Head of caudate nucleus (tissue), 42 donors: ENCODE measurements at regions not wholly inside any gene's neighbourhood (a gene's known extent, or its start where the extent isn't known, plus 50 kb on each side); places are given as distances from the start of the nearest gene placed in this dataset.

Experiments
- DNase-seq, 42 donors: peaks; one replicate each; pipeline versions ENCODE4 v3.0.0 to v3.0.0-alpha.2; 2020 to 2021; ENCODE audit warnings: mixed read lengths in 7 of 42
- intact Hi-C: fragments of 100-400 bp; cut with DNase I; formaldehyde crosslinking; loops from one replicate; pipeline ENCODE4 v1.15.0; 2022

DNA sequence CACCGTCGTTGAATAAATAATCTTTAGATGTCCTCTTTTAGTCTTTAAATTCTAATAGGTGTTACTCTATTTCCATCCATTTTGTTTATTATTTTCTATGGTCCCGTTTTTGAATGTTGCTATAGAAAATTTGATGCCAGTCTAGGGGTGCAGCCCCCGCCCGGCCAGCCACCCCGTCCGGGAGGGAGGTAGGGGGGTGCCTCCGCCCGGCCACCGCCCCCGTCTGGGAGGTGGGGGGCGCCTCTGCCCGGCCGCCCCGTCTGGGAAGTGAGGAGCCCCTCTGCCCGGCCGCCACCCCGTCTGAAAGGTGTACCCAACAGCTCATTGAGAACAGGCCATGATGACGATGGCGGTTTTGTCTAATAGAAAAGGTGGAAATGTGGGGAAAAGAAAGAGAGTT, 2372.2 kb upstream of the WWC1 start:
- intact Hi-C loops = no loop called here
- no peak for DNase-seq

DNA sequence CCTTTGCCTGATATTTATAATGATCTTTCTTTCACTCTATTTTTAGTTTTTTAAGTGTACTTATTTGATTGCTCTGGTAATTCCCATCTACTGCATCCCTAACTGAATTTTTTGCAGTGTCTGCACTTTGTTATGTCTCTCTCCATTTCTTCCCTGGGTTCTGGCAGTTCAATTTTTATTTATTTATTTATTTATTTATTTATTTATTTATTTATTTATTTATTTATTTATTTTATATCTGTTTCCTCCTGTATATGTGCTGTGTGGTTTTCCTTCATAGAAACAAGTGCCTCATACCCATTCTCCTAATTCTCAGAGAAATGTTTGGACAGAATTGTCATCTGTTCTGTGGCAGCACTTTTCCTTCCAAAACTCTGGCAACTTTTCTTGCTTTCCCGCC, 2370.8 kb upstream of the WWC1 start:
- DNase-seq = no peak
- intact Hi-C loops = no loop called here

DNA sequence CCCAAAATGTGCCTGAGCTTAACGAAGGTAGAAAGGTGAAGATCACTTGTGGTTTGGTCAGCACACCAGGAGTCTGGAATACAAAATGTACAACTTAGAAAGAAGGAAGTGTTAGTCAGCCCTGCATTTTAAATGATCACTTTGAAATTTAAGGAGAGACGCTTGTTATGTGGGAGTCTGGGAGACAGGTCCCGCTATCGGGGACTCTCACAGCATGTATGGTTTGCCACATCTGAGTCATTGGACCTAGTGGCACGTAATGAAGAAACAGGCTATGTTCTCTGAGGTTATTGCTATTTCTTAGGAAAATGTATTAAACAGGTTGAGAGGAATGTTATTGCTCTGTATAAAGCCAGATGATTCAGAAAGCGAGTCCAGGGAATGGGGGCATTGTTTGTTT, 2362.5 kb upstream of the WWC1 start:
- intact Hi-C loops = no loop called here
- DNase-seq = no peak

DNA sequence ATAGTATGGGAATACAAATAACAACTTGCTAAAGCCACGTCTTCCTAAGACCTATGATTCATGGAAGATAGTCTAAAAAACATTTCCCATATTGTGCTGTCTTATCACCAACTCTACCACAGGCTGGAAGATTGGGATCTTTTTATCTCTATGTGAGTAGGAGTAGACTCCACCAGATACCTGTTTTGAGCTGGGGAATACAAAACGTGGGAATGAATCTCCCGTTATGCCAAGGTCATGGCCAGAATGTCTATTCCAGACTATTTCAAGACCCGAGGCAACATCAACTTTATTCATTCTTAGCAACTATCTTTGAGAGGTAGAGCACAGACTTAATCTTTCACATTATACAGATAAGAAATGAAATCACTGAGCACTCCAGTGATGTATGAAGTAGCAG, 2350.9 kb upstream of the WWC1 start:
- intact Hi-C loops = no loop called here
- no peak for DNase-seq

DNA sequence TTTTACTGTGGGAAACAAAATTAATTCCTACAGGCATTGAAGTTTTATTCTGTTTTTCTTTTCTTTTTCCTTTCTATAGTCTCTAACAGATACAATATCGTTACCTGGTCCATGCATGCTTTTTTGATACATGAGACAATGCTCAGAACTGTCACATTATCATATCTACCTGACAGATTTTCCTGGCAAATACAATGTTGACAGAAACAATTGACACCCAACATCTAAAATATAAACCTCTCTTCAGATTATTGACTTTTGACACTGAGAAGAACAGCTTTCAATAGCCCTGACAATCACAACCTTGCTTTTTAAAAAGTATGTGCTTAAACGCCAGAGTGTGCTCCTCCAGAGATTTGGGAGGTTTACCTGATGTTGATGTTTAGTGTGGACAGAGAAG, 2334.6 kb upstream of the WWC1 start:
- intact Hi-C loops = no loop called here
- no peak for DNase-seq

DNA sequence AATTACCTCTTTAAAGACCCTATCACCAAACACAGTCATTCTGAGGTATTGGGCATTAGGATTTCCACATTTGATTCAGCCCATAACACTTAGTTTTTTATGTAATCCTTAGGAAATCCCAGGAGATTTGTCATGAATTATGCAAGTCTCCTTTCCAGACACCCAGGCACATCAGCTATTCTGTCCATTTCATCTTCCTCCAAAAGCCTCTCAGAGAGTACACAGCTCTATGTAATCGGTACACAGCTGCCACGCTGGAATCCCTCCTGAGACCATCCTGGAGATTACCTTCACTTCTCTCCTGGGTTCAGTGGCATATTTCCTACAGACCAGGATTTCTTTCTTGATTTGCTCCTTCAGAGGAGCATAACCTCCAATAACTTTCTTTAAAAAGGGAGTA, 2309.8 kb upstream of the WWC1 start:
- intact Hi-C loops = no loop called here

DNA sequence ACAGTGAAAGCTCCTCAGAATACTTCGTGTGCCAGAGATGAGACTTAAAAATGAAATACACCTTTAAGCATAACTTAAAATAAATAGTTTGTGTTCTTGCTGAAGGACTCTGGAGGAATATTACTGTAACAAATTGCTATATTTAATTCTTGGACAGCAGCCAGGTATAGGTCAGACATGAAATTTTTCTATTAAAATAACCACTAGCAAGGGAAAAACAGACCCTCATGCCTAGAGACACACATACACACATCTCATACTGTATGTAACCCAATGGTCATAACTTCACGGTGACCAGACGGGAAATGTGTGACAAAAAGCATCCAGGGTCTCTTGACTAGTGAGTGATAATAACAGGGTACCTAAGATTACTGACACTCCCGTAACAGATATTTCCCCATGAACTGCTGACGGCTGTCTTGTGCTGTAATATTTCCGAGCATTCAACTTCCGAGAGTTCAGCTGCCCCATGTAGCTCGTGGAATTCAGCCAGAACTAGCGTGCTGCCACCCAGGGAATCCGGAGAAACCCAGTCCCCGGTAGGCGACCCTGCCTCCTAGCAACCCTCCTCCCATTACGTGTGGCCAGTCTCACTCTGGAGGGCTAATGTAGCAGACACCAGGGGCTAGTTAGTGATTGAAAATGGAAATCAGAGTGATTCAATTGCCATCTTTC, 2295.1 kb upstream of the WWC1 start:
- DNase-seq = no peak
- intact Hi-C loops = no loop called here

More for the DNA sequence above, 2309.8 kb upstream of the WWC1 start:
- DNase-seq = no peak

DNA sequence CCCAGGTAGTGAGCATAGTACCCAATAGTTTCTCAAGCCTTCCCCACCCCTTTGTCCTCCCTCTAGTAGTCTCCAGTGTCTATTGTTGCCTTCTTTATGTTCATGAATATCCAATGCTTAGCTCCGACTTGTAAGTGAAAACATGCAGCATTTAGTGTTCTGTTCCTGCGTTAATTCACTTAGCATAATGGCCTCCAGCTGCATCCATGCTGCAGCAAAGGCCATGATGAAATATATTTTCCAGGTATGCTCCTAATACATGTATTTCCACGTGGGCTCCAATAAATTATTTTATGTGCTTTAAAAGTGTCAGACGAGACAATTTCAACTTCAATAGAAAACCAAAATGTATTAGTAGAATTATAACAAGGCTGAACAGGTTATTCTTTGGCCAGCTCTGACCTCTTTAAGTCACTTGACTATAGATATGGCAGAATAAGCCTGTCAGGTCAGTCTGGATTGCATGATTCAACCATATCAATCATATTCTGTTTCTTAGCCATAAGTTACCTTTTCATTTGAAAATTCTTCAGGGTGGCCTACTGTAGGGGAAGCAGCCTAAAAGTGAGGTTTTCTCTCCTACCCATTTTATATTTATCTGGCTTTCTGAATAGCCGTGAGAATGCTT, 2291.6 kb upstream of the WWC1 start:
- intact Hi-C loops = no loop called here
- no peak for DNase-seq

DNA sequence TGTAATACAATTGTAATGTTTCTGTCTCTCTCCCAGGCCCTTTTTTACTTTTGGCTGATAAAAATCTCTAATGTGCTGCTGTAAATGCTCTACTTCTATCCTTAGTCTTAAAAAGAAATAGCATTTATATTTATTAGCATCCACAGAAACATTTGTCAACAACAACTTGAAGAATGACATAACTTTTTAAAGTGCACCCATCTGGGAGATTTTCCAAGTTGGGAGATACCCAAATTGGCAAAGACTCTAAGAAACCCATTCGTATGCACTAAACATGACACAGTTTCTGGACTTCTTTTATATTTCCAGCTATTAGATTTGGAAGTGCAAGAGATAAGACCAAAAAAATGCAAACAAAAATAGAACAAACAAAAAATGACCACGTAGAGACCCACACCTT, 2287.4 kb upstream of the WWC1 start:
- intact Hi-C loops = no loop called here
- DNase-seq = no peak

DNA sequence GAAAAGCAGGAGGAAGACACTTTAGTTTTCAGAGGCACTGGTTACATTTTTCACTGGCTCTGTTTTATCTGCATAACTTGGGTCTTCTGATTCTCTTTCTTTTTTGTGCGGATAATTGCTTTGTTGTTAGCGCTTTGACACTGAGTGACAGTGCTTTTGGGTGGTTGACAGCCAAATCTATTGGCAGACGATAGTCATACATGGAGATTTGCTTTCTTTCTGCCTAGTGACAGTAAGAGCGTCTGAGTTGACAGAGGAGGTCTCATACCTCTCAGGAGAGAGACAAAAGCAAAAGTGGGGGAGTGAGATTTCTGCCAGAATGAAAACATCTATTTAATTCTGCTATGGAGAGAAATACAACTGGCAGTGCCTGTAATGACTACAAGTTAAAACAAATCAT, 2278.0 kb upstream of the WWC1 start:
- intact Hi-C loops = no loop called here
- DNase-seq = peak in 3 of 42 donors; percentile 7 to 24 (median 8)

DNA sequence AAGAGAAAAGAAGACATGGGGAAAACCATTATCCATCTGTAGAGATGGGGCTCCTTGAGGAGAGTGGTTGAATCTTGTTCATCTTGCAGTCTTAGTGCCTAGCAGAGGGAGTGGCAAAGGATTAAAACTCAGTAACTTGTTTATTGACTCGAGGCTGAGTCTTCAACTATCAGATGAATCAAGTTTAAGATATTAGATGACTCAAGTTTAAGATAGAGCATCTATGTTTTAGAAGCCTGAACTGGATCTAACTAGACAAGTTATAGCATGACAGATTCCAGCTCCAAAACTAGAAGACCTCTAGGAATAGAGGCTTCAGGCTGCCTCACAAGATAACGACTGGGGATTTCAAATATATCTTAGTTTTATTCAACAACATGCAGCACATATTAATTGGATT, 2277.2 kb upstream of the WWC1 start:
- DNase-seq = no peak
- intact Hi-C loops = no loop called here

DNA sequence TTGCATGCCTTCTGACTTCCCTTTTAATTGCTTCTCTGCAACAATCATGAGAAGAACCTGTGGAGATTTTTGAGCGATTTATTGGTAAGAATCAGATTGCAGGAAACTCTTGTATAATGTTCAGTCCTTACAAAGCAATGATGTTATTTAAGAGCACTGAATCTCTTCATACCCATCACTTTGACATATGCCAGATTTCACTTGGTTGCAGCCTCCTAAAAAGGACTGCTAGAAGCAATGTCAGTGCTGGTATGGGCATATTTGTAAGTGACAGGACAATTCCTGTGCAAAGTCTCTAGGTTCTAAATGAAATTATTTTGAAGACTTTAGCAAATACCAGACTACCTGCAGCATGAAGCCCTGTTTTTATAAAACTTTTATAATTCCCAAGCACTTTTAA, 2272.7 kb upstream of the WWC1 start:
- intact Hi-C loops = no loop called here
- DNase-seq = no peak

DNA sequence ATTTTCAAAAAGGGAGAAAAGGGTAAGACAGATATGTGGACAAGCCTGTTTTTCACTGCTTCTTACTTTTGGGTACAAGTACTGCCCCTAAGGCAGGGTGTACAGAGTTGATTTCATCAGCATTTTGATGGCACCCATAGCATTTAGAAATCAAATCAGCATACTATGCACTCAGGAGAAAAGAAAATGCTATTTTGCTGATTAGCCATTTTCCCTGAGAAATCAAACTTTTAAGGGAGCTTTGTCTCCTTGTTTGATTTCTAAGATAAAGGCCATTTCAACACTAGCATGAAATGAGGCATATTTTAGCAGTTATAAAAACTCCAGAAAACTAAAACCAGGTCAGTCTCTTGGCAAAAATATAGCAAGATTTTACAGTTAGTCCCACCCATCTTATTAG, 2269.4 kb upstream of the WWC1 start:
- DNase-seq = no peak
- intact Hi-C loops = no loop called here

DNA sequence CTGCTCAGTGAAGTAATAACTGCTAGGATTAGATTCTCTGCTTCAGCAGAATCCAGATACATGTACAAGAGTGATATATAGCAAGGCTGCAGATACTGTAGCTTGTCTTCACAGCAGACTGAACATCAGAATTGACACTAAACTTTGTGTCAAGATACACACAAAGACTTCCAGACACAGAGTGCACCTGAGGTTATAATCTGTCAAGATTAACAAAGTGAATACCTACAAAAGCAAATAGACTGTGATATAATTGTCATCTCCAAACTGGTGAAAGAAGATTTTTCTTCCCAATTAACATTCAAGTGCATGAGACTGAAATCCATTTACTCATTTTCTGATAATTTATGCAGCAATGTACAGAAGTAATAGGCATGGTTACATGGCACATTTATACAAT, 2266.5 kb upstream of the WWC1 start:
- no peak for DNase-seq
- intact Hi-C loops = no loop called here

DNA sequence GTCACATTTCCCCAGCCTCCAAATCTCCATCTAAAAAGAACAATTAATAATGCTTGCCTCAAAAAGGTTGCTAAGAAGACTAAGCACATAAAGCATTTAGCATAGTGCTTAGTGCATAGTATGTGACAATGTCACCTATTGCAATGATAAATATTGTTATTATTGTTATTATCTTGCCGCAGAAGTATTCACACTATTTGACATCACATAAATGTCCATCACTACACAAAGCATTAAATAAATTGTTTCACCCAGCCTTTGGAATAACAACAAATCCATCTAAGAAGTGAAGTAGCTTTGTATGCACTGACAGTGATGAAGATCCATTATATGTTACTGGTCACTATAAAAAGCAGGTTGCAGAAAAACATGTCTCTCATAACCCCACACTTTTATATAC, 2263.9 kb upstream of the WWC1 start:
- intact Hi-C loops = no loop called here
- DNase-seq = no peak

DNA sequence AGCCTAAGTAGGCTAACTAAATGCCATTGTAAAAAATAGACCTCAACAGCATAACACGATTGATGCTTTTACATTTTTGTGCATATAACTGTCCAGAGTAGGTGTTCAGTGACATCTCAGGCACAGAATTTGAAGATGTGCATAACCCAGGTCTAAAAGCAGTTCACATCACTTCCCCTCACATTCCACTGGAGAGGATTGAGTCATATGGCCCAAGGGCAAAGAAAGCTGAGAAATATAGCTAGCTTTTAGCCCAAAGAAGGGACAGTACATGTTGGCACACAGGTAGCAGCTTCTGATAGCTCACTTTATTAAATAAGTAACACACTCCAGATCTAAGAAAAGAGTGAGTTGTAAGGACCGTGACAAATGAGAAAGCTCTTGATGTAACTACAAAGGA, 2259.5 kb upstream of the WWC1 start:
- DNase-seq = peak in 3 of 42 donors; percentile 2 to 37 (median 8)
- intact Hi-C loops = no loop called here

DNA sequence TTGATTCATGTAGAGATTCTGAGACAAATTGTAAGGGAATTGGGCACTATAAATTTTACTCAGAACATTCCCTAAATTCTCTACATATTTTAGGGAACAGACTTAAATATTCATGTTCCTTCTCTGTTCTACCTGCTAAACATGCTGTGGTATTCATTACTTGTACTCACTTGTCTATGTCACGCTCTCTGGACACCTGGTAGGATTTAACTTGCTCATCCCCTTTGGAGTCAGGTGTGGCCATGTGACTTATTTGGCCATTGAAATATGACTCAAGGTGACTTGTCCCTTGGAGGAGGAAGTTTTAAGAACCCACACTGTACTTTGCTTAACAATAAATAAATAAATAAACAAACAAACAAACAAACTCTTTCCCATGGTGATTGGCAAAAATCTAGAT, 2258.8 kb upstream of the WWC1 start:
- intact Hi-C loops = no loop called here
- no peak for DNase-seq

DNA sequence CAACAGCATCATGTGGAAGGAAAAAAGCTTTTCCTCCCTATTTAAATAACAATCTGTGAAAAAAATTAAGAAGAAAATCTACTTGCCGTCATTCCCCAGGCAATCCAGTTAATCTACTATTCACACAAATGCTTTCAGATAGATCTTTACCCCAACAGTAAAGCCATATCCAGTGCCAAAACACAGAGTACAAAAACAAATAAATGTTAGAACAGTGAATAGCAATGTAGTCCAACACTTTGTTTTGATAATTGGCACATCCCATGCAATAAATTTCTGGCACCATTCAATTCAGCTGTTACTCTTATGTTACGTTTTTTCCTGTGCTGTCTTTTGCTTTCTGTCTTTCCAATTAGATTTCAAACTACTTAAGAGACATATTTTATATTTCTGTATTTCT, 2245.5 kb upstream of the WWC1 start:
- DNase-seq = no peak
- intact Hi-C loops = no loop called here

DNA sequence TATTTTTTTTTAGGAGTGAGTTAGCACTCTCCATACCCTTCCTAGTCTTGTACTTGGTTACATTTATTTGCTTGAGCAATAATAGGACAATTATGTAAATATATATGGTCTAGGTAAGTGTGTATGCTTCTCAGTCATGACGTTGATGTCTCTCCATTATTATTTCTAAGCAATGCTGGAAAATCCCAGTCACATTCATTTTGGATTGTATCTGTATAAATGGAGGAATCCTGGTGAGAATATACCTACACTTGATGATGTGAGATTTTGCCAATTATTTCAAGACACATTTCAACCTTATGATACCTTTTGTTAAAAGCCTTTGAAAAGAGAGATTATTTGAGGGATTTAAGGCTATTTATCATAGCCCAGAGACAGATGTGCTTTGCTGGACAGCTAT, 2244.5 kb upstream of the WWC1 start:
- no peak for DNase-seq
- intact Hi-C loops = no loop called here

DNA sequence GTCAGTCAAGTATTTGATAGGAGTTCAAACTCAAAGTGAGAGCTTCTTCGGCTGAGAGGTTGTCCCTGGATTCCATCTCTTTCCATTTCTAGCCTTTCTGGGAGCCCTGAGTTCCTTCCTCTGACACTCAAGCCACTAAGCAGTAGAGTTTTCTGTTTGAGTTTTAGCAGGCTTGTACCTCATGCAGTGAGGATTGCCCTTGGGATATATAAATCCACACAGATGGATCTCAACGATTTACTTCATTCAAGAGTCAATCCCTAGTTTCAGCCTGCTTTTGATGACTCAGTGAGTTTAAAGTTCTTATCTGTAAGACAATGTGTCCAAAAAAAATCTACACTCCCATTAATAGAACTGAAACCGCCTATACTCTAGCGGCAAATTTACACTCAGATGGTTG, 2240.9 kb upstream of the WWC1 start:
- intact Hi-C loops = no loop called here
- no peak for DNase-seq

DNA sequence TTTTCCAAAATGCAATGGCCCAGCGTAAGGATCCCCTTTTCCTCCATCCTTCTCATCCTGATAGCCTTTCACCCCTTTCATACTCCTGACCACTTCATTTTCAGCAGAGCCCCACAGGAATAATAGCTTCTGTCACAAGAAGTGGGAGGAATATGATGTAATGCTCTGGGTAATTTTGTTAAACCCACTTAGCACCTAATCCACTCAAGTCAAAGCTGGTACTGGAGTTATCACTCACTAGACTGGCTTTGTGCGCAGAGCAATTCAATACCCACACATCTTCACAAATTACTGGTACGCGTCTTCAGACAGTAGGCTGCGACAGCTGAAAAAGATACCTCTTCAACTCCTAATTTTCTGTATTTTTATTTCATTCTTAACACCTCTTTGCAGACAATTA, 2232.8 kb upstream of the WWC1 start:
- intact Hi-C loops = no loop called here
- DNase-seq = peak in 2 of 42 donors; percentile 21 to 45

DNA sequence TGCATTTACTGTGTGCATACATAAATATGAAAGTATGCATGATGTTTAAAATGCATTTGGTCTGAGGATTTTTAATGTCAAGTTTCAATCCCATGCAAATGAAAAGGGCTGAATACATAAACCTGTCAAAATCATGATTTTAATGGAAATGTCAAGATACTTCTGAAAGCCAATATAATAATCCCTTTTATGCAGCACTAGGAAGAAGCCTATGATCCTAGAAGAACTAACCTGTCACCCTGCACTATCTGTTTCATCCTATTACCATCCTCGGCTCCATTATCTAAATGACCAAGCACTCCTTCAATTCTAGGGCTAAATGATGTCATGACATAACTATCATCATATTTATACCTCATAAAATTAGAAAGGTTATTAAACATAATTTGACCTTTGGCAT, 2229.4 kb upstream of the WWC1 start:
- intact Hi-C loops = no loop called here

More for the DNA sequence above, 2229.4 kb upstream of the WWC1 start:
- DNase-seq = no peak
